HG03378 (cell line): ENCODE measurements at regions not wholly inside any gene's neighbourhood (a gene's known extent, or its start where the extent isn't known, plus 50 kb on each side); places are given as distances from the start of the nearest gene placed in this dataset.
A peak's percentile ranks its signal among the peaks of the same experiment; 100 is the strongest.
"Not testable (repeated sequence)": the region's sequence is repeated elsewhere in the genome, so short reads cannot be mapped to it uniquely, and the experiment has no call there.

Source experiments
- ATAC-seq: cut with Tn5 transposase; IDR thresholded peaks from one replicate; pipeline ENCODE4 v1.9.1; 2021; ENCODE audit warnings: mild to moderate bottlenecking, moderate library complexity; ENCODE audit not compliant: unreplicated experiment

- peak; percentile 97 for ATAC-seq
These were observed 451.0 kb upstream of the SLC10A2 start for GRCh38 chr13:103517066-103517767.

DNA sequence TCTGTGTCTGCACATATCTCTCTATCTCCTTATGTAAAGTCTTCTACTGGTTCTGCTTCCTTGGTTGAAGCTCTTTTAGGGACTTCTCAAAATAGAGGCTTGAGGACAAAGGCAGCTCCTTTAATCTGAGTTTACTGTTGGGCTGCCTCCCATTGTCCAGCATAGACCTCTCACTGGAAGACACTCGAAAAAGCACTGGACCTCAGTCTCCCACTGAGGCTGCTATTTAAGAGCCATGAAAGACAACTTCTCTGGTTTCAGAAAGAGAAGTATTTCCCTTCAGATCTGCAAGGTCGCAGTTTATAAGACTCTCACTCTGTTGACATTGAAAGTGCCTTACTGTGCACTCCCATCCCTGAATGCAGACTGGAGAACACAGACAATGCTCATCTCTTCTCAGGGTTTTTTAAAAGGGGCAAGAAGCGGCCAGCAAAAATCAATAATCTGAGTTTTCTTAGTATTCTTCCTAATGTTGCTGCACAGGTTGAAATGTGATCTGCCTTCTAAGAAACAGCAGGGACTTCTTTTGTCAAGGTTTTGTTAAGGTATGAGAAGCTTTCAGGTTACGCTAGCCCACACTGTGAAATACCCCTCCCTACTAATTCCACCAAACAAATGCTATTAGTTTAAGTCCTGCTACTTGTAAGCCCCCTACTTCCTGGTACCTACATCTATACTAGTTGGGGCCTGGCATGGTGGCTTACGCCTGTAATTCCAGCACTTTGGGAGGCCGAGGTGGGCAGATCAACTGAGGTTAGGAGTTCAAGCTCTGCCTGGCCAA, 450.0 kb upstream of the SLC10A2 start:
- ATAC-seq: no peak

GRCh38 chr13:103515410-103515809, 449.2 kb upstream of the SLC10A2 start:
- no peak for ATAC-seq

GRCh38 chr13:103514619-103515018, 448.4 kb upstream of the SLC10A2 start:
- ATAC-seq: no peak

- no peak for ATAC-seq
These were observed 448.0 kb upstream of the SLC10A2 start for GRCh38 chr13:103514188-103514587.

DNA sequence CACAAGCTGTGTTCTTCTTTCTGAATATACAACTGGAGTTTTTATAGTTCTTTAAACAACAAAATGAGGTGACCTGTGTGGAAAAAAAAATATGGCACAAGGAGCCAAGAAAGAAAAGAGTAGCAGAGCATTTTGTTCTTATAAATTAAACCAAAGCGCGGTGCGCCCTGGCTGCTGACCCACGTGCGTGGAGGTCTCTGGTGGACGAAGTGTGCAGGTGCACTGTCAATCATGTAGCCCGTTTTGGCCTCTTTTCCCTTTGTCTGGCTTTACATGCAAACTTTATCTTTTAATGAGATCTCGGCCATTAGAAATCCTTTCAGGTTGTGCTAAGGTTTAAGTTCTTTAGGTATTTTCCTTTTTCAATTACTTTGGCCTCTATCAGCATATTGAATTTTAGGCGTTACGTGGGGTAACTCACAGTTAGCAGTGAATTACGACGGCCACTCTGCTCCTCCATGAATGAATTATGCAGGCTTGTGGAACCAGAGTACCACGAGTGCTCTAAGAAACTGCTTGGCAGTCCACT, 443.9 kb upstream of the SLC10A2 start:
- ATAC-seq: no peak

- ATAC-seq: no peak
These were observed 431.2 kb upstream of the SLC10A2 start for GRCh38 chr13:103497404-103497803.

DNA sequence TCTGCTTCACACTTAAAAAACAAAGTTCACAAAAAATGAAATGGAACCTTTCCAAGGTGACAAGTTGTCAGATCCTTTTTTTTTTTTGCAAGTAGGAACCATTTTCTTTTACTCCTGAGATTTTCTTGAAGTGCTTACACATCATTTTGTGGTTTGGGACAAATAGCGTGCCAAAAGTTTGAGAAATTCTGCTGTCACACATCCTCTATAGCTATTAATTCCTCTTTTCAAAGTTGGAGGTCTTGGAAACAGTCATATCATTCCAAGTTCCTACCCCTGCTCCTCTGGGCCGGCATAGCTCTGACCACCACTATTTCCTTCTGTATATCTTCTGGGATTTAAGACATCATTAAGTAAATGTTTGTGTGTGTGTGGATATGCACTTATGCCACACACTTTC, 421.6 kb upstream of the SLC10A2 start:
- ATAC-seq: no peak

- no peak for ATAC-seq
These were observed 406.9 kb upstream of the SLC10A2 start for GRCh38 chr13:103473081-103473480.

DNA sequence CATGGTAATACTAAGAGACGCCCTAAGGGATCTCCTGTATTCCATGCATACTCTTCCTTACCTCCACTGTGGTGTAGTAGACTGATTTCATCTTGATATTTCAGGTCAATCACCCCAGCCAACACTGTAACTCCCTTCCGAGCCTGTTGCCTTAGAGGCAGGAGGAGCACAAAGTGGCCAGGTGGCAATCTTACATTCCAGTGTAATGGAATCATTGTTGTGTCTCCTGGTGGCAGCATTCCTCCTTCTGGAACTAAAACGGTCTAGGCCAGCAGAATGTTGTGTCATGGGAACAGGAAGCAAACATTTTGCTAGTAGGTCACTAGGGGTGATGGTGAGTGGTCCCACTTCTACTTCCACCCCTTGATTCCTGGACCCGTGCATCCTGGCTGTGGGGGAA, 405.7 kb upstream of the SLC10A2 start:
- ATAC-seq: no peak

- no peak for ATAC-seq
These were observed 403.6 kb upstream of the SLC10A2 start for GRCh38 chr13:103469771-103470170.

DNA sequence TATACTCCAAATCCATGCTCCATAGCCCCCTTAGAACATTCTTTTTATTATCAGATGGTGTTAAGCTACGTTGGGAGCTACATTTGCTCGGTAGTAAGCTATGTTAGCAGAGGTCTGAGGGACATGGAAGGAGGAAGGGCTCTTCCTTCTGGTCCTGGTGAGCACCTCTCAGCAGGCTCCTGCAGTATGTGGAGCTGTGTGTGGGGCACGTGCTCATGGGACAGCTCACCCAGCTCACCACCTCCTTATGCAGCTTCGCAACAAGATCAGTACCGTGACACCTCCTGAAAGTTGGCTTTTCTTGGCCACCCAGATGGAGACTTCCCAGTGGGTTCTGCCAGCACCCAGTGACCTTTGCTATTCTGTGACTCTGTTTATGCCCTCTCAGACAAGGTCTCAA, 400.5 kb upstream of the SLC10A2 start:
- no peak for ATAC-seq

- not testable (repeated sequence) for ATAC-seq
These were observed 394.0 kb upstream of the SLC10A2 start for GRCh38 chr13:103460246-103460645.

DNA sequence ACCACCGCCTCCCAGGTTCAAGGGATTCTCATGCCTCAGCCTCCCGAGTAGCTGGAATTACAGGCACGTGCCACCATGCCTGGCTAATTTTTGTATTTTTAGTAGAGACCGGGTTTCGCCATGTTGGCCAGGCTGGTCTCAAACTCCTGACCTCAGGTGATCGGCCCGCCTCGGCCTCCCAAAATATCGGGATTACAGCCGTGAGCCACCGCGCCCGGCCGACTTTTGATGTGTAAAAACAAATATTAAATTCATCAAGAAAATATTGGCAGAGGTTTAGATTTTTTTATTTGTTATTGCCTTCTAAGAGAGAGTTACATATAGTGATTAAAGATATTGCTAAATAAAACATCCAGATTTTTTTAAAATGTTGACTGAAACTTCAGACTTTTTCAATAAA, 390.8 kb upstream of the SLC10A2 start:
- ATAC-seq: not testable (repeated sequence)

DNA sequence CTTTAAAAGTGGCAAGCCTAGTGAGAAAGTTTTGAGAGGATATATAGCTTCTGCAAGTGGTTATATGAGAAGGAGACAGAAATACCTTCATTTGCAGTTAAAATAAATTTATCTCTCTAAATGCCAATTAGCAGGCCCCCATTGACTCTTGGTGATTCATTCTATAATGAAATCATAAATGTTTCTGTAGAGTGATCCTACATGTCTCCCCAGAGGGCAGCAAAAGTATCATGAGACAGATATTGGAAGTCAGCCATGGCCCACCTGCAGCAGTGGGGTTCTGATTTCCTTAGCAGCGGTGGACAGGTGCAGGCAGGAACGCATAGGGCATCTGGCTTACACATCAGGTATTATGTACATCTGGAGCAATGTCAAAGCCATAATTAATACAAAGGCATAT, 385.4 kb upstream of the SLC10A2 start:
- ATAC-seq: no peak

GRCh38 chr13:103443604-103444003, 377.4 kb upstream of the SLC10A2 start:
- ATAC-seq: no peak

- no peak for ATAC-seq
These were observed 371.4 kb upstream of the SLC10A2 start for GRCh38 chr13:103437651-103438050.

GRCh38 chr13:103436057-103436654, 369.9 kb upstream of the SLC10A2 start:
- ATAC-seq: no peak

- no peak for ATAC-seq
These were observed 365.6 kb upstream of the SLC10A2 start for GRCh38 chr13:103431856-103432255.

DNA sequence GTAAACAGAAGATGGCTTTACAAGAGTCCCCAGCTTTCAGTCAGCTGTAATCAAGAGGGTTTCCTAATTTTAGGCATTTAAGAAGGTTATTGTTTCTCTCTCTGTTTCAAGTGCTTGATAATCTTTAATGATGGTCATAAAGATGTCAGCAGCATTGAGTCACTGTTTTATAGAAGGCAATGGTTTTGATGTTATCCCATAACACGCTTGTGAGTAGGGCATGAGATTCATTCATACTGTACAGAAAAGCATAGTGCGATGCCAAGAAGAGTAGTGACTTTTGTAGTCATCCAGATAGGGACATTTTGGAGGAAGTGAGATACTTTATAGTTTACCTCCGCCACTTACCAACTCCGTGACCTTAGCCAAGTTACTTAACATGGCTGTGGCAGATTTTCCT, 364.2 kb upstream of the SLC10A2 start:
- ATAC-seq: no peak

GRCh38 chr13:103410002-103410401, 343.8 kb upstream of the SLC10A2 start:
- ATAC-seq: no peak

- ATAC-seq: no peak
These were observed 340.8 kb upstream of the SLC10A2 start for GRCh38 chr13:103406967-103407366.
